GM23338 (cell line): ENCODE measurements at regions not wholly inside any gene's neighbourhood (a gene's known extent, or its start where the extent isn't known, plus 50 kb on each side); places are given as distances from the start of the nearest gene placed in this dataset.

ENCODE experiments used
- ATAC-seq: fragments of 200-7000 bp; cut with Tn5 transposase; 3 replicates; pipeline ENCODE4 v1.9.1; 2020
- DNase-seq: peaks from one replicate; pipeline ENCODE4 v3.0.0-alpha.2; 2015; ENCODE audit warnings: low spot score
- H2AFZ ChIP-seq: fragments of 200-600 bp; sonication (generic); 2 replicates; pipeline ENCODE4 v1.8.0; 2016; ENCODE audit warnings: antibody characterized with exemption, mild to moderate bottlenecking, moderate library complexity
- H3F3A ChIP-seq: fragments of 200-600 bp; sonication (generic); replicated peaks from 2 replicates; pipeline ENCODE4 v1.8.0; 2017; ENCODE audit warnings: antibody characterized with exemption, mixed run types, low read depth
- H3K27ac ChIP-seq: fragments of 200-600 bp; sonication (generic); 2 replicates; pipeline ENCODE4 v1.6.1; 2016; ENCODE audit warnings: low read depth
- H3K27me3 ChIP-seq: fragments of 200-600 bp; sonication (generic); 2 replicates; pipeline ENCODE4 v1.8.0; 2016; ENCODE audit warnings: mild to moderate bottlenecking, mixed run types, moderate library complexity; ENCODE audit not compliant: insufficient read depth
- H3K36me3 ChIP-seq: fragments of 200-600 bp; sonication (generic); 2 replicates; pipeline ENCODE4 v1.8.0; 2016; ENCODE audit warnings: mild to moderate bottlenecking; ENCODE audit not compliant: insufficient read depth
- H3K4me1 ChIP-seq: fragments of 200-600 bp; sonication (generic); 2 replicates; pipeline ENCODE4 v1.8.0; 2016; ENCODE audit warnings: mild to moderate bottlenecking, moderate library complexity; ENCODE audit not compliant: insufficient read depth
- H3K4me2 ChIP-seq: fragments of 200-600 bp; sonication (generic); 2 replicates; pipeline ENCODE4 v1.7.1; 2017; ENCODE audit warnings: mixed run types
- H3K4me3 ChIP-seq: fragments of 200-600 bp; sonication (generic); 2 replicates; pipeline ENCODE4 v1.6.1; 2016; ENCODE audit warnings: mixed run types
- H3K79me2 ChIP-seq: fragments of 200-600 bp; sonication (generic); replicated peaks from 2 replicates; pipeline ENCODE4 v1.8.0; 2017; ENCODE audit warnings: mild to moderate bottlenecking; ENCODE audit not compliant: insufficient read depth
- H3K9me2 ChIP-seq: fragments of 200-600 bp; sonication (generic); 2 replicates; pipeline ENCODE4 v1.8.0; 2017; ENCODE audit not compliant: insufficient read depth
- H4K20me1 ChIP-seq: fragments of 200-600 bp; sonication (generic); replicated peaks from 2 replicates; pipeline ENCODE4 v1.8.0; 2017; ENCODE audit warnings: mild to moderate bottlenecking; ENCODE audit not compliant: insufficient read depth
- H3K27ac Mint-ChIP-seq: 2 replicates; pipeline ENCODE4 v1.8.0; 2020; ENCODE audit warnings: inconsistent platforms, mild to moderate bottlenecking, moderate library complexity, mixed read lengths
- H3K27me3 Mint-ChIP-seq: 3 replicates; pipeline ENCODE4 v1.8.0; 2022; ENCODE audit warnings: low read depth, mild to moderate bottlenecking, moderate library complexity, mixed read lengths, inconsistent platforms; ENCODE audit not compliant: insufficient read depth, poor library complexity
- H3K36me3 Mint-ChIP-seq: 3 replicates; pipeline ENCODE4 v1.8.0; 2021; ENCODE audit warnings: low read depth, mild to moderate bottlenecking, inconsistent platforms, moderate library complexity, mixed read lengths
- H3K4me1 Mint-ChIP-seq: 3 replicates; pipeline ENCODE4 v1.8.0; 2020; ENCODE audit warnings: mild to moderate bottlenecking, inconsistent platforms, mixed read lengths
- H3K4me3 Mint-ChIP-seq: 3 replicates; pipeline ENCODE4 v1.8.0; 2021; ENCODE audit warnings: moderate library complexity, mild to moderate bottlenecking, inconsistent platforms, mixed read lengths
- H3K9me3 Mint-ChIP-seq: 3 replicates; pipeline ENCODE4 v1.8.0; 2020; ENCODE audit warnings: moderate library complexity, mild to moderate bottlenecking, inconsistent platforms, mixed read lengths
- EZH2 ChIP-seq: fragments of 200-600 bp; sonication (generic); IDR thresholded peaks from one replicate; pipeline ENCODE4 v1.8.0; 2017; ENCODE audit warnings: antibody characterized with exemption, mild to moderate bottlenecking, low read depth; ENCODE audit not compliant: unreplicated experiment
- EZH2phosphoT487 ChIP-seq: fragments of 200-600 bp; sonication (generic); IDR thresholded peaks from one replicate; pipeline ENCODE4 v1.8.1; 2018; ENCODE audit warnings: antibody characterized with exemption; ENCODE audit not compliant: unreplicated experiment
- JUNB ChIP-seq: IDR thresholded peaks from one replicate; pipeline ENCODE4 v1.6.1; 2016; ENCODE audit warnings: antibody characterized with exemption; ENCODE audit not compliant: unreplicated experiment
- NANOG ChIP-seq: IDR thresholded peaks from 2 replicates; pipeline ENCODE4 v1.6.1; 2016; ENCODE audit warnings: antibody characterized with exemption, borderline replicate concordance
- POLR2AphosphoS5 ChIP-seq: IDR thresholded peaks from 2 replicates; pipeline ENCODE4 v1.6.1; 2016; ENCODE audit warnings: antibody characterized with exemption, low read depth
- STAT1 ChIP-seq: IDR thresholded peaks from one replicate; pipeline ENCODE4 v1.6.1; 2016; ENCODE audit warnings: antibody characterized with exemption; ENCODE audit not compliant: unreplicated experiment
- ZNF114 ChIP-seq: fragments of 250-450 bp; sonication (Bioruptor Pico); IDR thresholded peaks from 2 replicates; pipeline ENCODE4 v1.5.0; 2020; ENCODE audit warnings: mild to moderate bottlenecking, moderate library complexity
- ZNF331 ChIP-seq: fragments of 250-450 bp; sonication (Bioruptor Pico); IDR thresholded peaks from 2 replicates; pipeline ENCODE4 v1.5.0; 2020; ENCODE audit warnings: low read depth, mild to moderate bottlenecking, moderate library complexity
- TF ChIP-seq, protein P1 (sequence below): IDR thresholded peaks from 2 replicates; pipeline ENCODE4 v1.6.1; 2016; ENCODE audit warnings: antibody characterized with exemption
- TF ChIP-seq, protein P2 (sequence below): fragments of 250-450 bp; sonication (Bioruptor Pico); IDR thresholded peaks from 2 replicates; pipeline ENCODE4 v1.5.0; 2020; ENCODE audit warnings: mild to moderate bottlenecking, moderate library complexity
- TF ChIP-seq, protein P3 (sequence below): IDR thresholded peaks from one replicate; pipeline ENCODE4 v1.6.1; 2018; ENCODE audit warnings: antibody characterized with exemption; ENCODE audit not compliant: unreplicated experiment

DNA sequence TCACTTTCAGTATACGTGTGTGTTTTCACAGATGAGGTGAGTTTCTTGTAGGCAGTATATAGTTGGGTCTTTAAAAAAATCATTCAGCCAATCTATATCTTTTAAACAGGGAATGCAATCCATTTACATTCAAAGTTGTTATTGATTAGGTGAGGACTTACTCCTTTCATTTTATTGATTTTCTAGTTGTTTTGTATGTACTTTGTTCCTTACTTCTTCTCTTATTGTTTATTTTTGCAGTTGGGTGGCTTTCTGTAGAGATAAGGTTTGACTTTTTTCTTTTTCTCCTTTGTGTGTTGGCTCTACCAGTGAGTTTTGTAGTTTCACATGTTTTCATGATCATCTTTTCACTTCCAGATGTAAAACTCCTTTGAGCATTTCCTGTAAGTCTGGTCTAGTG lies 83.1 kb downstream of the MAGED1 start:
- H3K4me3 Mint-ChIP-seq = no peak overlapping the region
- TF ChIP-seq, protein P1, sequence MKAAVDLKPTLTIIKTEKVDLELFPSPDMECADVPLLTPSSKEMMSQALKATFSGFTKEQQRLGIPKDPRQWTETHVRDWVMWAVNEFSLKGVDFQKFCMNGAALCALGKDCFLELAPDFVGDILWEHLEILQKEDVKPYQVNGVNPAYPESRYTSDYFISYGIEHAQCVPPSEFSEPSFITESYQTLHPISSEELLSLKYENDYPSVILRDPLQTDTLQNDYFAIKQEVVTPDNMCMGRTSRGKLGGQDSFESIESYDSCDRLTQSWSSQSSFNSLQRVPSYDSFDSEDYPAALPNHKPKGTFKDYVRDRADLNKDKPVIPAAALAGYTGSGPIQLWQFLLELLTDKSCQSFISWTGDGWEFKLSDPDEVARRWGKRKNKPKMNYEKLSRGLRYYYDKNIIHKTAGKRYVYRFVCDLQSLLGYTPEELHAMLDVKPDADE = no peak
- TF ChIP-seq, protein P2, sequence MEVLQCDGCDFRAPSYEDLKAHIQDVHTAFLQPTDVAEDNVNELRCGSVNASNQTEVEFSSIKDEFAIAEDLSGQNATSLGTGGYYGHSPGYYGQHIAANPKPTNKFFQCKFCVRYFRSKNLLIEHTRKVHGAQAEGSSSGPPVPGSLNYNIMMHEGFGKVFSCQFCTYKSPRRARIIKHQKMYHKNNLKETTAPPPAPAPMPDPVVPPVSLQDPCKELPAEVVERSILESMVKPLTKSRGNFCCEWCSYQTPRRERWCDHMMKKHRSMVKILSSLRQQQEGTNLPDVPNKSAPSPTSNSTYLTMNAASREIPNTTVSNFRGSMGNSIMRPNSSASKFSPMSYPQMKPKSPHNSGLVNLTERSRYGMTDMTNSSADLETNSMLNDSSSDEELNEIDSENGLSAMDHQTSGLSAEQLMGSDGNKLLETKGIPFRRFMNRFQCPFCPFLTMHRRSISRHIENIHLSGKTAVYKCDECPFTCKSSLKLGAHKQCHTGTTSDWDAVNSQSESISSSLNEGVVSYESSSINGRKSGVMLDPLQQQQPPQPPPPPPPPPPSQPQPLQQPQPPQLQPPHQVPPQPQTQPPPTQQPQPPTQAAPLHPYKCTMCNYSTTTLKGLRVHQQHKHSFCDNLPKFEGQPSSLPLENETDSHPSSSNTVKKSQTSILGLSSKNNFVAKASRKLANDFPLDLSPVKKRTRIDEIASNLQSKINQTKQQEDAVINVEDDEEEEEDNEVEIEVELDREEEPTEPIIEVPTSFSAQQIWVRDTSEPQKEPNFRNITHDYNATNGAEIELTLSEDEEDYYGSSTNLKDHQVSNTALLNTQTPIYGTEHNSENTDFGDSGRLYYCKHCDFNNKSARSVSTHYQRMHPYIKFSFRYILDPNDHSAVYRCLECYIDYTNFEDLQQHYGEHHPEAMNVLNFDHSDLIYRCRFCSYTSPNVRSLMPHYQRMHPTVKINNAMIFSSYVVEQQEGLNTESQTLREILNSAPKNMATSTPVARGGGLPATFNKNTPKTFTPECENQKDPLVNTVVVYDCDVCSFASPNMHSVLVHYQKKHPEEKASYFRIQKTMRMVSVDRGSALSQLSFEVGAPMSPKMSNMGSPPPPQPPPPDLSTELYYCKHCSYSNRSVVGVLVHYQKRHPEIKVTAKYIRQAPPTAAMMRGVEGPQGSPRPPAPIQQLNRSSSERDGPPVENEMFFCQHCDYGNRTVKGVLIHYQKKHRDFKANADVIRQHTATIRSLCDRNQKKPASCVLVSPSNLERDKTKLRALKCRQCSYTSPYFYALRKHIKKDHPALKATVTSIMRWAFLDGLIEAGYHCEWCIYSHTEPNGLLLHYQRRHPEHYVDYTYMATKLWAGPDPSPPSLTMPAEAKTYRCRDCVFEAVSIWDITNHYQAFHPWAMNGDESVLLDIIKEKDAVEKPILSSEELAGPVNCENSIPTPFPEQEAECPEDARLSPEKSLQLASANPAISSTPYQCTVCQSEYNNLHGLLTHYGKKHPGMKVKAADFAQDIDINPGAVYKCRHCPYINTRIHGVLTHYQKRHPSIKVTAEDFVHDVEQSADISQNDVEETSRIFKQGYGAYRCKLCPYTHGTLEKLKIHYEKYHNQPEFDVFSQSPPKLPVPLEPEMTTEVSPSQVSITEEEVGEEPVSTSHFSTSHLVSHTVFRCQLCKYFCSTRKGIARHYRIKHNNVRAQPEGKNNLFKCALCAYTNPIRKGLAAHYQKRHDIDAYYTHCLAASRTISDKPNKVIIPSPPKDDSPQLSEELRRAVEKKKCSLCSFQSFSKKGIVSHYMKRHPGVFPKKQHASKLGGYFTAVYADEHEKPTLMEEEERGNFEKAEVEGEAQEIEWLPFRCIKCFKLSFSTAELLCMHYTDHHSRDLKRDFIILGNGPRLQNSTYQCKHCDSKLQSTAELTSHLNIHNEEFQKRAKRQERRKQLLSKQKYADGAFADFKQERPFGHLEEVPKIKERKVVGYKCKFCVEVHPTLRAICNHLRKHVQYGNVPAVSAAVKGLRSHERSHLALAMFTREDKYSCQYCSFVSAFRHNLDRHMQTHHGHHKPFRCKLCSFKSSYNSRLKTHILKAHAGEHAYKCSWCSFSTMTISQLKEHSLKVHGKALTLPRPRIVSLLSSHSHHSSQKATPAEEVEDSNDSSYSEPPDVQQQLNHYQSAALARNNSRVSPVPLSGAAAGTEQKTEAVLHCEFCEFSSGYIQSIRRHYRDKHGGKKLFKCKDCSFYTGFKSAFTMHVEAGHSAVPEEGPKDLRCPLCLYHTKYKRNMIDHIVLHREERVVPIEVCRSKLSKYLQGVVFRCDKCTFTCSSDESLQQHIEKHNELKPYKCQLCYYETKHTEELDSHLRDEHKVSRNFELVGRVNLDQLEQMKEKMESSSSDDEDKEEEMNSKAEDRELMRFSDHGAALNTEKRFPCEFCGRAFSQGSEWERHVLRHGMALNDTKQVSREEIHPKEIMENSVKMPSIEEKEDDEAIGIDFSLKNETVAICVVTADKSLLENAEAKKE (CRISPR knock-in tag) = no peak
- TF ChIP-seq, protein P3, sequence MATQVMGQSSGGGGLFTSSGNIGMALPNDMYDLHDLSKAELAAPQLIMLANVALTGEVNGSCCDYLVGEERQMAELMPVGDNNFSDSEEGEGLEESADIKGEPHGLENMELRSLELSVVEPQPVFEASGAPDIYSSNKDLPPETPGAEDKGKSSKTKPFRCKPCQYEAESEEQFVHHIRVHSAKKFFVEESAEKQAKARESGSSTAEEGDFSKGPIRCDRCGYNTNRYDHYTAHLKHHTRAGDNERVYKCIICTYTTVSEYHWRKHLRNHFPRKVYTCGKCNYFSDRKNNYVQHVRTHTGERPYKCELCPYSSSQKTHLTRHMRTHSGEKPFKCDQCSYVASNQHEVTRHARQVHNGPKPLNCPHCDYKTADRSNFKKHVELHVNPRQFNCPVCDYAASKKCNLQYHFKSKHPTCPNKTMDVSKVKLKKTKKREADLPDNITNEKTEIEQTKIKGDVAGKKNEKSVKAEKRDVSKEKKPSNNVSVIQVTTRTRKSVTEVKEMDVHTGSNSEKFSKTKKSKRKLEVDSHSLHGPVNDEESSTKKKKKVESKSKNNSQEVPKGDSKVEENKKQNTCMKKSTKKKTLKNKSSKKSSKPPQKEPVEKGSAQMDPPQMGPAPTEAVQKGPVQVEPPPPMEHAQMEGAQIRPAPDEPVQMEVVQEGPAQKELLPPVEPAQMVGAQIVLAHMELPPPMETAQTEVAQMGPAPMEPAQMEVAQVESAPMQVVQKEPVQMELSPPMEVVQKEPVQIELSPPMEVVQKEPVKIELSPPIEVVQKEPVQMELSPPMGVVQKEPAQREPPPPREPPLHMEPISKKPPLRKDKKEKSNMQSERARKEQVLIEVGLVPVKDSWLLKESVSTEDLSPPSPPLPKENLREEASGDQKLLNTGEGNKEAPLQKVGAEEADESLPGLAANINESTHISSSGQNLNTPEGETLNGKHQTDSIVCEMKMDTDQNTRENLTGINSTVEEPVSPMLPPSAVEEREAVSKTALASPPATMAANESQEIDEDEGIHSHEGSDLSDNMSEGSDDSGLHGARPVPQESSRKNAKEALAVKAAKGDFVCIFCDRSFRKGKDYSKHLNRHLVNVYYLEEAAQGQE = no peak
- TF ChIP-seq POLR2AphosphoS5 (no peak), ZNF114 (CRISPR knock-in tag) (no peak), ZNF331 (no peak), STAT1 (no peak), JUNB (no peak), NANOG (no peak), EZH2phosphoT487 (no peak), EZH2 (no peak)

More for the DNA sequence above, 83.1 kb downstream of the MAGED1 start:
- DNase-seq (no peak), ATAC-seq (no peak)
- Histone ChIP-seq H4K20me1 (no peaks in the 10 kb centered on the region), H3F3A (no peaks in the 10 kb centered on the region), H3K27me3 (no peaks in the 10 kb centered on the region), H3K79me2 (no peaks in the 10 kb centered on the region), H2AFZ (no peak overlapping the region), H3K9me2 (no peaks in the 10 kb centered on the region), H3K27ac (no peak overlapping the region), H3K4me2 (no peak overlapping the region), H3K4me3 (no peak overlapping the region), H3K36me3 (no peaks in the 10 kb centered on the region), H3K4me1 (no peaks in the 10 kb centered on the region)
- no peaks in the 10 kb centered on the region for H3K4me1 Mint-ChIP-seq
- no peak overlapping the region for H3K27ac Mint-ChIP-seq
- no peaks in the 10 kb centered on the region for H3K36me3 Mint-ChIP-seq
- no peaks in the 10 kb centered on the region for H3K9me3 Mint-ChIP-seq
- no peaks in the 10 kb centered on the region for H3K27me3 Mint-ChIP-seq
